Motor neuron (in vitro differentiated cells): ENCODE measurements at regions not wholly inside any gene's neighbourhood (a gene's known extent, or its start where the extent isn't known, plus 50 kb on each side); places are given as distances from the start of the nearest gene placed in this dataset.
A peak's percentile ranks its signal among the peaks of the same experiment; 100 is the strongest.
"Not testable (repeated sequence)": the region's sequence is repeated elsewhere in the genome, so short reads cannot be mapped to it uniquely, and the experiment has no call there.

Experiments
- ATAC-seq, 8 experiments: fragments of 200-7000 bp; cut with Tn5 transposase; replicated peaks in 6 of 8; 2 replicates each; pipeline ENCODE4 v1.8.0; 2021; ENCODE audit warnings: mild to moderate bottlenecking in 8 of 8, moderate library complexity in 8 of 8
- H3K27ac ChIP-seq, 2 donors: fragments of 250-450 bp; sonication (Bioruptor Pico); 2 replicates each; pipeline ENCODE4 v1.9.0; 2021; ENCODE audit warnings: antibody characterized with exemption in 2 of 2, mild to moderate bottlenecking in 2 of 2, moderate library complexity in 1 of 2
- H3K4me1 ChIP-seq, 2 donors: fragments of 250-450 bp; sonication (Bioruptor Pico); replicated peaks in 1 of 2; 2 replicates each; pipeline ENCODE4 v1.6.1; 2021; ENCODE audit warnings: antibody characterized with exemption in 2 of 2, mild to moderate bottlenecking in 2 of 2, moderate library complexity in 1 of 2
- H3K4me3 ChIP-seq, 5 donors: fragments of 250-450 bp; sonication (Bioruptor Pico); 2 replicates each; pipeline ENCODE4 v1.9.0; 2021; ENCODE audit warnings: antibody characterized with exemption in 5 of 5, mild to moderate bottlenecking in 5 of 5, moderate library complexity in 4 of 5
- WGBS, 10 experiments: fragments of 450-650 bp; shearing (Covaris generic); methylation state at CpG; one replicate each; pipeline ENCODE4 v1.0.0; 2022; 5-methylcytosine and 5-hydroxymethylcytosine counted together
- in situ Hi-C, 9 experiments: fragments of 400-800 bp; cut with MboI; loops; one replicate each; pipeline ENCODE4 v1.15.0; 2021; ENCODE audit warnings: low sequenced_read_pairs in 9 of 9, low pct_unique_long_range_greater_than_20kb in 2 of 9; ENCODE audit not compliant: unreplicated experiment in 9 of 9

GRCh38 chr11:69575296-69576068 lies 65.5 kb upstream of the CCND1 start:
- Histone ChIP-seq H3K4me1 (no peaks in the 10 kb centered on the region), H3K4me3 (no peak overlapping the region), H3K27ac (no peak overlapping the region)
- ATAC-seq: no peak
- in situ Hi-C loops: no loop called here
- WGBS, 10 experiments: 20 to 93% (median 67%) methylated on average over 1 to 5 of the region's 14 CpGs; no CpG with 5 or more reads in 1 of the 10 experiments

- Histone ChIP-seq H3K4me3 (no peak overlapping the region), H3K4me1 (no peaks in the 10 kb centered on the region), H3K27ac (no peak overlapping the region)
- 37 to 100% (median 86%) methylated on average over 1 to 7 of the region's 10 CpGs; no CpG with 5 or more reads in 4 of the 10 experiments for WGBS, 10 experiments
- no peak for ATAC-seq
- in situ Hi-C loops: no loop called here
These were observed 64.7 kb upstream of the CCND1 start for GRCh38 chr11:69576069-69576782.

GRCh38 chr11:69578167-69578566 lies 62.8 kb upstream of the CCND1 start:
- H3K4me3 ChIP-seq: no peak overlapping the region
- in situ Hi-C loops: no loop called here
- no peak overlapping the region for H3K27ac ChIP-seq
- ATAC-seq: no peak
- WGBS, 10 experiments: 58 to 100% (median 94%) methylated on average over 1 to 5 of the region's 5 CpGs; no CpG with 5 or more reads in 2 of the 10 experiments
- no peaks in the 10 kb centered on the region for H3K4me1 ChIP-seq

- Histone ChIP-seq H3K27ac (no peak overlapping the region), H3K4me3 (no peak overlapping the region), H3K4me1 (no peaks in the 10 kb centered on the region)
- WGBS, 10 experiments: 47 to 100% (median 83%) methylated on average over 1 to 4 of the region's 4 CpGs; no CpG with 5 or more reads in 5 of the 10 experiments
- ATAC-seq: no peak
- in situ Hi-C loops: no loop called here
These were observed 60.4 kb upstream of the CCND1 start for GRCh38 chr11:69580529-69580928.

GRCh38 chr11:69582756-69583467 lies 58.0 kb upstream of the CCND1 start:
- H3K4me3 ChIP-seq: no peak overlapping the region
- ATAC-seq: no peak
- no peak overlapping the region for H3K27ac ChIP-seq
- H3K4me1 ChIP-seq: no peaks in the 10 kb centered on the region
- 67 to 90% (median 82%) methylated on average over 1 to 5 of the region's 5 CpGs for WGBS, 10 experiments
- in situ Hi-C loops: no loop called here

- in situ Hi-C loops: no loop called here
- Histone ChIP-seq H3K4me3 (no peak overlapping the region), H3K27ac (no peak overlapping the region), H3K4me1 (no peaks in the 10 kb centered on the region)
- 66 to 100% (median 93%) methylated on average over 1 to 3 of the region's 3 CpGs; no CpG with 5 or more reads in 1 of the 10 experiments for WGBS, 10 experiments
- ATAC-seq: no peak
These were observed 56.8 kb upstream of the CCND1 start for GRCh38 chr11:69584160-69584559.

GRCh38 chr11:69585385-69585784 lies 55.6 kb upstream of the CCND1 start:
- no peak overlapping the region for H3K4me3 ChIP-seq
- in situ Hi-C loops: no loop called here
- WGBS, 10 experiments: 88 to 100% (median 100%) methylated on average over 1 to 3 of the region's 3 CpGs; no CpG with 5 or more reads in 5 of the 10 experiments
- no peak for ATAC-seq
- no peak overlapping the region for H3K27ac ChIP-seq
- no peaks in the 10 kb centered on the region for H3K4me1 ChIP-seq

- peak in 2 of 8 experiments; percentile 43 to 45 for ATAC-seq
- 60 to 100% (median 90%) methylated on average over 1 to 4 of the region's 5 CpGs; no CpG with 5 or more reads in 4 of the 10 experiments for WGBS, 10 experiments
- in situ Hi-C loops: no loop called here
- Histone ChIP-seq H3K27ac (no peak overlapping the region), H3K4me3 (no peak overlapping the region), H3K4me1 (no peaks in the 10 kb centered on the region)
These were observed 53.4 kb upstream of the CCND1 start for GRCh38 chr11:69587454-69588090.

- Histone ChIP-seq H3K27ac (no peak overlapping the region), H3K4me1 (no peaks in the 10 kb centered on the region), H3K4me3 (no peak overlapping the region)
- in situ Hi-C loops: no loop called here
- peak in 3 of 8 experiments; percentile 44 to 93 (median 92) for ATAC-seq
- WGBS, 10 experiments: 21 to 100% (median 88%) methylated on average over 1 to 5 of the region's 5 CpGs
These were observed 52.7 kb upstream of the CCND1 start for GRCh38 chr11:69588270-69588669.

GRCh38 chr11:69590088-69590487 lies 50.9 kb upstream of the CCND1 start:
- in situ Hi-C loops, H3K4me3 ChIP-seq, H3K27ac ChIP-seq, H3K4me1 ChIP-seq, ATAC-seq: not testable (repeated sequence)
- 80 to 100% methylated on average over 1 of the region's 1 CpG; no CpG with 5 or more reads in 8 of the 10 experiments for WGBS, 10 experiments
